Osteoblast (primary cell): ENCODE measurements at regions not wholly inside any gene's neighbourhood (a gene's known extent, or its start where the extent isn't known, plus 50 kb on each side); places are given as distances from the start of the nearest gene placed in this dataset.
A peak's percentile ranks its signal among the peaks of the same experiment; 100 is the strongest.

Experiments used
- DNase-seq: peaks from one replicate; pipeline ENCODE4 v3.0.0; 2011; ENCODE audit warnings: low spot score, mixed read lengths; ENCODE audit not compliant: insufficient read length; ENCODE audit errors: missing footprints
- H2AFZ ChIP-seq: 2 replicates; pipeline ENCODE4 v1.6.0; 2011; ENCODE audit warnings: mild to moderate bottlenecking, low read length
- H3K27ac ChIP-seq: 2 replicates; pipeline ENCODE4 v1.5.1; 2011; ENCODE audit warnings: mild to moderate bottlenecking, low read depth, low read length, moderate library complexity
- H3K27me3 ChIP-seq: 2 replicates; pipeline ENCODE4 v1.6.0; 2012; ENCODE audit warnings: mild to moderate bottlenecking, control low read depth, inconsistent platforms, low read length, moderate library complexity; ENCODE audit not compliant: insufficient read depth
- H3K36me3 ChIP-seq: 2 replicates; pipeline ENCODE4 v1.5.1; 2011; ENCODE audit warnings: mild to moderate bottlenecking, low read length, control low read depth, moderate library complexity; ENCODE audit not compliant: insufficient read depth
- H3K4me1 ChIP-seq: 2 replicates; pipeline ENCODE4 v1.5.1; 2011; ENCODE audit warnings: mild to moderate bottlenecking, low read length, control low read depth, moderate library complexity; ENCODE audit not compliant: insufficient read depth
- H3K4me2 ChIP-seq: 2 replicates; pipeline ENCODE4 v1.6.0; 2011; ENCODE audit warnings: mild to moderate bottlenecking, low read length; ENCODE audit not compliant: insufficient read depth
- H3K4me3 ChIP-seq: fragments of 200-600 bp; sonication (generic); 3 replicates; pipeline ENCODE4 v1.5.1; 2012; ENCODE audit warnings: mild to moderate bottlenecking, low read length, inconsistent platforms; ENCODE audit not compliant: insufficient read depth
- H3K79me2 ChIP-seq: 2 replicates; pipeline ENCODE4 v1.6.0; 2012; ENCODE audit warnings: mild to moderate bottlenecking, low read length, control low read depth, inconsistent platforms; ENCODE audit not compliant: insufficient read depth
- H3K9me3 ChIP-seq: 2 replicates; pipeline ENCODE4 v1.5.1; 2011; ENCODE audit warnings: low read depth, low read length, control low read depth
- H4K20me1 ChIP-seq: 2 replicates; pipeline ENCODE4 v1.6.0; 2012; ENCODE audit warnings: mild to moderate bottlenecking, low read length, control low read depth; ENCODE audit not compliant: insufficient read depth
- CTCF ChIP-seq: IDR thresholded peaks from 2 replicates; pipeline ENCODE4 v1.5.1; 2011; ENCODE audit warnings: mild to moderate bottlenecking, low read depth, low read length, moderate library complexity; ENCODE audit errors: extremely low read depth

GRCh38 chr4:93896516-93896915 is 68.0 kb downstream of the ATOH1 start:
- Histone ChIP-seq H3K27ac (no peak overlapping the region), H2AFZ (no peak overlapping the region), H3K4me1 (no peaks in the 10 kb centered on the region), H3K27me3 (no peaks in the 10 kb centered on the region), H4K20me1 (no peaks in the 10 kb centered on the region), H3K79me2 (no peaks in the 10 kb centered on the region), H3K4me3 (no peak overlapping the region), H3K4me2 (no peak overlapping the region), H3K36me3 (no peaks in the 10 kb centered on the region), H3K9me3 (no peaks in the 10 kb centered on the region)
- DNase-seq, result no peak
- no peak for TF ChIP-seq CTCF

GRCh38 chr4:93897559-93897958 is 69.0 kb downstream of the ATOH1 start:
- Histone ChIP-seq H3K27me3 (no peaks in the 10 kb centered on the region), H4K20me1 (no peaks in the 10 kb centered on the region), H3K4me3 (no peak overlapping the region), H3K9me3 (no peaks in the 10 kb centered on the region), H2AFZ (no peak overlapping the region), H3K27ac (no peak overlapping the region), H3K79me2 (no peaks in the 10 kb centered on the region), H3K36me3 (no peaks in the 10 kb centered on the region), H3K4me2 (no peak overlapping the region), H3K4me1 (no peaks in the 10 kb centered on the region)
- TF ChIP-seq CTCF, result peak; percentile 16
- peak; percentile 22 for DNase-seq

GRCh38 chr4:93908778-93909177 is 80.2 kb downstream of the ATOH1 start:
- DNase-seq, result no peak
- Histone ChIP-seq H3K4me3 (no peak overlapping the region), H3K36me3 (no peaks in the 10 kb centered on the region), H2AFZ (no peak overlapping the region), H3K79me2 (no peaks in the 10 kb centered on the region), H3K4me2 (no peak overlapping the region), H3K4me1 (no peaks in the 10 kb centered on the region), H3K27me3 (no peaks in the 10 kb centered on the region), H4K20me1 (no peaks in the 10 kb centered on the region), H3K27ac (no peak overlapping the region), H3K9me3 (no peaks in the 10 kb centered on the region)
- no peak for TF ChIP-seq CTCF

GRCh38 chr4:93911671-93912070 is 83.1 kb downstream of the ATOH1 start:
- no peaks in the 10 kb centered on the region for H3K4me1 ChIP-seq
- TF ChIP-seq CTCF, result no peak
- H3K79me2 ChIP-seq, result no peaks in the 10 kb centered on the region
- DNase-seq, result no peak
- H3K27me3 ChIP-seq, result no peaks in the 10 kb centered on the region
- no peak overlapping the region for H3K4me2 ChIP-seq
- no peak overlapping the region for H3K4me3 ChIP-seq
- H3K9me3 ChIP-seq, result no peaks in the 10 kb centered on the region
- H3K36me3 ChIP-seq, result no peaks in the 10 kb centered on the region
- no peaks in the 10 kb centered on the region for H4K20me1 ChIP-seq
- no peak overlapping the region for H2AFZ ChIP-seq
- no peak overlapping the region for H3K27ac ChIP-seq
